T-helper 1 cell (primary cell): ENCODE measurements at regions not wholly inside any gene's neighbourhood (a gene's known extent, or its start where the extent isn't known, plus 50 kb on each side); places are given as distances from the start of the nearest gene placed in this dataset.
"Not testable (repeated sequence)": the region's sequence is repeated elsewhere in the genome, so short reads cannot be mapped to it uniquely, and the experiment has no call there.

Experiments
- DNase-seq, 5 donors: peaks; one replicate each; pipeline ENCODE4 v3.0.0-alpha.2; 2012 to 2020

DNA sequence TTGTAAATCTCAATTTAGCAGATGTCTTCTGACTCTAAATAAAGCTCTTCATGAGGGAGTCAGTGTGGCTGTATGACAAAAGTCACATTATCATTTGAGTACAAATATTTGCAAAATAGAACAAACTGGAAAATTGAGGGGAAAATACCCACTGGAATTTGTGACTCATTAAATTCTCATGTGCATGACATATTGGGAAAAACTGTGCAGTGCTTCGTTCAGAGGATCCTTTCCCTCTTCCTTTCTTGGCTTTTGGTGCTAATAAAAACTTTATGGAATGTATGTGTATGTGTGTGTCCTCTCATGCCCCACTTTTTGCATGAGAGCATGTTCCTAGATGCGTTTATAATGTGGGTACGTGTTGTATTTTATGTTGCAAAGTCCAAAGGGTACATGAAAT, 267.8 kb downstream of the KTN1 start:
- DNase-seq: no peak

GRCh38 chr14:55848964-55849363, 269.0 kb downstream of the KTN1 start:
- DNase-seq: no peak

- no peak for DNase-seq
Measured at GRCh38 chr14:55849833-55850232, 268.4 kb upstream of the PELI2 start.

DNA sequence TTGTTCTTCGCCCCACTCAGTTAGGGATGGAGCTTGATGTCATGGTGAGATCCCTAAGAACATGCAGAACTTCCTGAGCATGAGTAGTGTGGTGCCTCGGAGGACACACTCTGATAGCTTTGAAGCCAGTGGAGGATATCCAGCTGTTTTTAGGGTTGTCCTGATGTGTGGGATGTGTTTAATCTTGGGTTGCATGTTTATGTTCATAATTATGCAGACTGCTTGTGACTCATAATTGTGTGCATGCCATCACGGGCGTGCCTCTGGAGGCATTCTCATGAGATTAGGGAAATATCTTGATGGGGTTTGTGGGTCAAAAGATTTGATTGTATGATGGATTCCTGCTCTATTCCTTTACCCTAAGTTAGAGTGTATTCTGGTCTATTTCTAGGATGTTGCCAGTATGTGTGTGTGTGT, 267.4 kb upstream of the PELI2 start:
- DNase-seq: no peak

GRCh38 chr14:55851301-55851700, 266.9 kb upstream of the PELI2 start:
- no peak for DNase-seq

DNA sequence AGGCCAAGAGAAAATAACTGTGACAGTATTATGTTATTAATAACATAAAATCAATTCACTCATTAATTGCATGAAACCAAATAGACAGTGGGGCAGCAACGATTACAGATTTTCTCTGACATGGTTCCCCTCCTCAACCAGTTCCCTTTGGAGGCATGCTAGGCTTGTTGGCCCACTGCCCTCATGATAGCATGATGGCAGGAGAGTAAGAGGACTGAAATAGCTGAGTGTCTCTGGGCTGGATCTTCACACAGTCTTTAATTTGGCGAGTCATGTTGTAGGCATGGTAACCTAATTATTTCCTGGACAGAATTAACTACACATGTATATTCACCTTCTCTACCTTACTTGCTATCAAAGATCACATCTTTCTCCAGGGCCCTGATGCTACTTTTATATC, 266.2 kb upstream of the PELI2 start:
- no peak for DNase-seq

DNA sequence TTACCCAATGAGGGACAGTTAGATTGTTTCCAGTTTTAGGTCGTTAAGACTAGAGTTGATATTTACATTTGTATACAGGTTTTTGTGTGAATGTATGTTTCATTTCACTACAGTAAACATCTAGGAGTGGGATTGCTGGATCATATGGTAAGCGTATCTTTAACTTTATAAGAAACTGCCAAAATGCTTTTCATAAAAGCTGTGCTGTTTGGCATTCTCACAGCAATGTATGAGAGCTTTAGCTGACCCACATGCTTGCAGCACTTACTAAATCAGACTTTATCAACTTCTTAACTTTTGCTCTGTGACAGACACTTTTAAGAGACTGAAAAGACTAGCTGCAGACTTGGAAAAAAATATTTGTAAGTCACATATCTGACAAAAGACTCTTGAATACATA, 262.5 kb upstream of the PELI2 start:
- DNase-seq: no peak

GRCh38 chr14:55858604-55859003, 259.6 kb upstream of the PELI2 start:
- DNase-seq: no peak

- DNase-seq: not testable (repeated sequence)
Measured at GRCh38 chr14:55861561-55861960, 256.6 kb upstream of the PELI2 start.

- DNase-seq: peak in 1 of 5 donors; percentile 6
Measured at GRCh38 chr14:55864890-55865655, 253.1 kb upstream of the PELI2 start.

DNA sequence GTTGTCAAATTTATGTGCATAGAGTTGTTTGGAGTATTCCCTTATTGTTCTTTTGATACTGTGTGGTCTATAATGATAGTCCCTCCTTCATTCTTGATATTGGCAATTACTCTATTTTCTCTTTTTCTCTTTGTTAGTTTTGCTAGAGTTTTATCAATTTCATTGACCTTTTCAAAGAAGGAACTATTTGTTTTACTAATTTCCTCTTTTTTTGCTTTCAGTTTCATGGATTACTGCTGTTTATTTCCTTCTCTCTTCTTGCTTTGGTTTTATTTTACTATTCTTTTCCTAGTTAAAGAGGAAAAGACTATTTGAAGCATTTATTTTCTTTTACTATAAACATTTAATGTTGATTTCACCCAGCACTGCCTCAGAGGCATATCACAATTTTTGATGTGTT, 250.9 kb upstream of the PELI2 start:
- DNase-seq: no peak

DNA sequence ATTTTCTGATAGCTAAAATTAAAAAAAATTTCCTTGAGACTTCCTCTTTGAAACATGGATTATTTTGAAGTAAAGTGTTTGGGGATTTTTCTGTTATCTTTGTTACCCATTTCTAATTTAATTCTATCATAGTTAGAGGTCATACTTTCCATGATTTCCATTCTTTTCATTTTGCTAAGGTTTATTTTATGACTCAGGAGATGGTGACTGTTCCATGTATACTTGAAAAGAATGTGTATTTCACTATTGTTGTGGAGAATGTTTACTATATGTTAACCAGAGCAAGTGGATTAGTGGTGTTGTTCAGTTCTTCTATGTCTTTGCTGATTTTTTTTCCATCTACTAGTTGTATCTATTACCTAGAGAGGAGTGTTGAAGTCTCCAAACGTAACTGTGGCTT, 250.5 kb upstream of the PELI2 start:
- DNase-seq: no peak

DNA sequence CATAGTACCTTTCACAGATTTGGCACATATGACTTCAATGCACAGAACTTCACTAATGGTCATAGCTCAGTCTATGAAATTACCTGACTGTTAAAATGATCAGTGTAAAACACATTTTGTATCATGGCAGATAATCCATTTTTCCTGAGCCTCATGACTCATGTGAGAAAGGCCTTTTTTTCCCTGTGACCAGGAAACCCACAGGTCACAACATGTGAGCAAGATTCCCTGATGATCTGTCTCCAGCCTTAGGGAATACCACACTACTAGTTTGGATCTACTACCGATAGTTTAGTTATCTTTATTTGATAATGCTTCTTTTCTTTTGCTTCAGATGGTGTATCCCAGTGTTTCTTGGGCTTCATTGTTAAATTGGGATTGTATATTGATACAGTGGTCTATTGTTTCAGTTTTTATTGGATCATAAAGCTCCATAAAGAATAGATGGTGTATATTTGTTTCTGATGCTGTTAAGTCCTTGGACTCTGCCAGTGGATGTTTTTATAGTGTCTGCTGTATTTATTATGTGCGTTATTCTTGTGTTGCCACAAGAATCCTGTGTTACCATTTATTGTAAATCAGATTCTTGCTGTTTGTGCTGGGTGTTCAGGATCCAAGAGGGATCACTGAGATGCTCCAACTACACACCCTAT, 248.7 kb upstream of the PELI2 start:
- no peak for DNase-seq

GRCh38 chr14:55873169-55873568, 245.0 kb upstream of the PELI2 start:
- no peak for DNase-seq

DNA sequence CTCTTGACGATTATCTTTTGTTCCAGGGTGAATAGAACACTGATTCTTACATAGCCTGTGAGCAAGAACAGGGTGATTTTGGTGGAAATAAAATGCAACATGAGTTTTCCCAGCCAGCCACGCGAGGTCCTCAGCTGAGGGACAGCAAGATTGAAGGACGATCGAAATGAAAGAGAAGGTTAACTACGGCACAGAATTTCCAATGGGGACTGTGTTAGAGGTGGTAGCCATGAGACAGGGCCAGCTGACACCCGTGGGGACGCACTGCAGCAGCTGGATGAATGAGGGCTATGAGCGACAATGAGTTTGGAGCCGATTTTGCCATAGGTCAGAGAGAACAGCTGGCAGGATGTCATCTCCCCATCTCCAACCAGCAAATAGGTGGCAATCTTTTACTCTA, 243.4 kb upstream of the PELI2 start:
- no peak for DNase-seq

GRCh38 chr14:55877942-55878341, 240.3 kb upstream of the PELI2 start:
- DNase-seq: no peak

GRCh38 chr14:55881577-55882241, 236.5 kb upstream of the PELI2 start:
- DNase-seq: no peak

DNA sequence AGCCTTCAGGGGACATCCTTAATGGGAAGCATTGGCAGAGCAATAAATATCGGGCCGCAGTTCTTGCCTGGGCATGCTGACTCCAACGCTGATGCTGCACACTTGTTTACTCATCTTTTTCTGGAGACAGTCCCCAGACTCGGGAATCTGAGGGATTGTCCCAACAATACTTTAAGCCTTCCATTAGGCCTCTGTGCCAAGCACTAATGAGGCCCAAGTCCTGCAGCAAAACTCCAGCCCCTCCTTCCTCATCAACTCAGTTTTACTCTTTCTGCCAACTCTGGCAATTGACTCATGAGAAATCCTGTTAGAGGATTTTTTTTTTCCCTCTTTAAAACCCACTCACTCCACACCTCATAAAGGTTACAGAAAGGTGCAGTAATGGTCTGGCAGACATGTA, 233.4 kb upstream of the PELI2 start:
- DNase-seq: no peak

DNA sequence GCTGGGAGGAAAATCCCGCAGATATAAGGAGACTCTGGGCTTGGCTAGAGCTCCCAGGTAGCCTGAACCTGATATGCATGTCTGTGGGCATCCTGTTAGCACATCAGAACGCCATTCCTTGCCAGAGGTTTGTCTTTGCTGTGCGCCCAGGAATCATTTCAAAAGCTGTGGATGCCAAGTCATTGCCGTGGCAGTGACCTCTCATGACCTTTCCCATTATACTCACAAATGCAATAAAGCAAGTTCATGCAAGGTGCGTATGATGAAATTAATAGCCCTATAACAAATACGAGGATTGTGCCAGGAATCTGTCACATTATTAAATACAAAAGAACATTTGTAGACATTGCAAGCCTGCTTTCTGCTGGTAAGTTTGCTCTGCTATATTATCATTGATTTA, 229.1 kb upstream of the PELI2 start:
- no peak for DNase-seq

DNA sequence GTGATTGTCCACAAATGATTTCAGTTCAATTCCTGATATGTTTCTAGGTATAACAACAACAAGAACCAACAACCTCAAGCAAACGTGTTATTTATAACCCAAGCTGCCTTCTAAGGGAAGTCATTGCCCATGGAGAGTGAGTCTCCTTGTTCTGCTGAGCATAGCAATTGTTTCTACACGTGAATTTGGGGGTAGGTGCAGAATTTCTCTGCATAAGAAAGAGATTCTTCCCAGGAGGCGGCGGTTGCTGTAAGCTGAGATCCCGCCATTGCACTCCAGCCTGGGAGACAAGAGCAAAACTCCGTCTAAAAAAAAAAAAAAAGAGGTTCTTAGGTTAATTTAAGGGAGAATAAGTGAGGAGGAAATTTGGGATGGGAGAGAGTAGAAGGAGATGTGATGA, 226.5 kb upstream of the PELI2 start:
- DNase-seq: no peak

DNA sequence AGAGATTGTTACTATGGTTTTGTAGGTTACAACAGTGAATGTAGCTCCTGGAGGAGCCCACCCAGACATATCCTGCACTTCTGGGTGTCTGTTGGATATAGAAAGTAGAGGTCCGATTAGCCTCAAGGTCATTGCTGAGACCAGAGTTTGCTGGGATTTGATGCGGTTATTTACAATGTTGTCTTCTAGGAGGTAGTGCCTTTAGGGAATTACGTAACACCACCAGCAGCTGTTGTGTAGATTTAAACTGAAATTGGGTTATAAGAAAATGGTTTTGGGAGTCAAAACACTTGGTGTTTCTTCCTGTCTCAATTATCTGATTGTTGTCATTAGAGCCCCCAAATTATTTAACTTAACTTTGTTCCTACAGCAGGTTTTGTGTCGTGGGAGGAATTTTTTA, 225.3 kb upstream of the PELI2 start:
- no peak for DNase-seq

- DNase-seq: no peak
Measured at GRCh38 chr14:55893705-55894104, 224.5 kb upstream of the PELI2 start.

DNA sequence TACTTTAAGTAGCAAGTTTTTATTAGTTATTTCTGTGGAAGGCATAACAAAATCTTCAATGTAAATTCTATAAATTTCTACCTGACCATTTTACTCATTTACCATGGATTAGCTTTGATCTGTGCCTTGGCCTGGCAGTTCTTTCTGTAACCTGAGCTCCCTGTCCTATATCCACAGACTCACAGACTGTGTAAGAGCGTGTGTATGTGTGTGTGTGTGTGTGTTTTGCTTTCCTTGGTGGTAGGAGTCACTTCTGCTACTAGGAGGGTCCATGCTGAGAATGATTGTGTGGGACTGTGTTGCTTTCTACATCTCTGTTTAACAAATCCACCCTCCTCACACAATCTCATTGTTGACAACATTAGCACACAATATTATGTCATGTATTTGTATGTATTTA, 221.2 kb upstream of the PELI2 start:
- no peak for DNase-seq

DNA sequence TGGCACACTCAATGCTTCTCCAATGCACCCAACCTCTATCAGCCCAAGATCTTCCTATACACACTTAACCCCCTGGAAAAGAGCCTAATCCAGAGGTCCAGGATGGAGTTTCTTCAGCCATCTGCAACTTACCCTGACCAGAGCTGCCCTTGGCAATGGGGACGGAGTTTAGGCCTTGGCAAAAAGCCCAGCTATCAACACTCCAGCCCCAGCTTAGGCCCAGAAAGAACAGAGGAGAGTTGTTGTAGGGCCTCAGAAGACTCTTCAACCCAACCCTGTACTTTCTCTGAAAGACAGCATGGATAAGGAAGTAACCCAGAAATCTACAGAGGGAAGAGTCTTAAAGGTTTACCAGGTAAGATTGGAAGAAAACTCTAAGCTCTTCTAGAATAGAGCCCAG, 219.3 kb upstream of the PELI2 start:
- no peak for DNase-seq
